HG02840 (cell line): ENCODE measurements at regions not wholly inside any gene's neighbourhood (a gene's known extent, or its start where the extent isn't known, plus 50 kb on each side); places are given as distances from the start of the nearest gene placed in this dataset.

ENCODE experiments used
- ATAC-seq: cut with Tn5 transposase; IDR thresholded peaks from one replicate; pipeline ENCODE4 v1.9.1; 2021; ENCODE audit warnings: mild to moderate bottlenecking, moderate library complexity, moderate number of reproducible peaks; ENCODE audit not compliant: unreplicated experiment, low FRiP score

- no peak for ATAC-seq
These were observed 302.4 kb upstream of the ZNF462 start for GRCh38 chr9:106560540-106560939.

- no peak for ATAC-seq
These were observed 287.1 kb upstream of the ZNF462 start for GRCh38 chr9:106575823-106576222.

- no peak for ATAC-seq
These were observed 286.7 kb upstream of the ZNF462 start for GRCh38 chr9:106576232-106576760.

- ATAC-seq: no peak
These were observed 285.8 kb upstream of the ZNF462 start for GRCh38 chr9:106577121-106577520.

- no peak for ATAC-seq
These were observed 282.4 kb upstream of the ZNF462 start for GRCh38 chr9:106580546-106580945.

GRCh38 chr9:106581973-106582372 is 281.0 kb upstream of the ZNF462 start:
- no peak for ATAC-seq

- ATAC-seq: no peak
These were observed 279.2 kb upstream of the ZNF462 start for GRCh38 chr9:106583751-106584150.

- no peak for ATAC-seq
These were observed 275.9 kb upstream of the ZNF462 start for GRCh38 chr9:106587042-106587441.

GRCh38 chr9:106588626-106589025 is 274.3 kb upstream of the ZNF462 start:
- no peak for ATAC-seq

- no peak for ATAC-seq
These were observed 272.0 kb upstream of the ZNF462 start for GRCh38 chr9:106590759-106591505.

- no peak for ATAC-seq
These were observed 269.8 kb upstream of the ZNF462 start for GRCh38 chr9:106593201-106593600.

- no peak for ATAC-seq
These were observed 266.0 kb upstream of the ZNF462 start for GRCh38 chr9:106596984-106597383.

GRCh38 chr9:106600955-106601560 is 261.9 kb upstream of the ZNF462 start:
- no peak for ATAC-seq

GRCh38 chr9:106602344-106602743 is 260.6 kb upstream of the ZNF462 start:
- no peak for ATAC-seq

- ATAC-seq: no peak
These were observed 249.7 kb upstream of the ZNF462 start for GRCh38 chr9:106613250-106613737.

- ATAC-seq: no peak
These were observed 247.7 kb upstream of the ZNF462 start for GRCh38 chr9:106615118-106615889.

- ATAC-seq: no peak
These were observed 246.9 kb upstream of the ZNF462 start for GRCh38 chr9:106616026-106616425.

GRCh38 chr9:106616851-106617345 is 246.1 kb upstream of the ZNF462 start:
- no peak for ATAC-seq

GRCh38 chr9:106619211-106619610 is 243.8 kb upstream of the ZNF462 start:
- ATAC-seq: no peak

GRCh38 chr9:106620081-106620480 is 242.9 kb upstream of the ZNF462 start:
- no peak for ATAC-seq

- ATAC-seq: no peak
These were observed 242.1 kb upstream of the ZNF462 start for GRCh38 chr9:106620866-106621265.
